G401 (cell line): ENCODE measurements at regions not wholly inside any gene's neighbourhood (a gene's known extent, or its start where the extent isn't known, plus 50 kb on each side); places are given as distances from the start of the nearest gene placed in this dataset.
A peak's percentile ranks its signal among the peaks of the same experiment; 100 is the strongest.

Experiments
- DNase-seq: peaks from one replicate; pipeline ENCODE4 v3.0.0-alpha.2; 2015; ENCODE audit warnings: low spot score
- in situ Hi-C: cut with HindIII; loops from 2 replicates; pipeline ENCODE4 v1.10.0; 2016; ENCODE audit warnings: low sequenced_read_pairs, mixed read lengths

DNA sequence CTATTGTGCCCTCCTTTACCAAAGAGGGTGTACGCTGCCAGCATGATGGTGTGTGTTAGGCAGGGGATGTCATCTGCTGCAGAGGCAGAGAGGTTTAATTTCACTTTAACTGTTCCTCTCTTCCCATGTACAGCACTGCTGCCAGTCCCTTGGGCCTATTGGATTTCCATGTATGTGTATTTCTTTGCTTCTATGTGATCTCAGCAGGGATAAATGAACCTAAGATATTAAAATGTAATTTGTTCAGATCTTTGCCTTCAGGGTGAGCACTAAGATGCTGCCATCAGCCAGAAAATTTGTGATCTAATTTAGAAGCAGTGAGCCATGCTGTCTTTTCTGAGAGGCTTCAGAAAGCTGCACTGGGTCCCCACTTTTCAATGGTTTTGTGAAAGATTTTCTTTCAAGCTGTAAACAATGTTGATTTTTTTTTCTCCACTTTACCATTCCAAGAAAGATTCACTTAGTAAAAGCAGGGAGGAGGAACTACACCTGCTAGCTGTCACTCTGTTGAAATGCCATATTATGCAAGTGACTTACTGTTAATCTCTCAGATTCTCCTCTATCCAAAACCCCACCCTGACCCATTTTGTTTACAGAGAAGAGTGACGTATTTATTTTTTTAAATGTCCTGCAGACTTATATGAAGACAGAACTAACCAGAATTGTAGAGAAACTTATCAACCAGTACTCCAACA, 261.9 kb downstream of the TBL1XR1 start:
- in situ Hi-C loops: no loop called here
- DNase-seq: no peak

DNA sequence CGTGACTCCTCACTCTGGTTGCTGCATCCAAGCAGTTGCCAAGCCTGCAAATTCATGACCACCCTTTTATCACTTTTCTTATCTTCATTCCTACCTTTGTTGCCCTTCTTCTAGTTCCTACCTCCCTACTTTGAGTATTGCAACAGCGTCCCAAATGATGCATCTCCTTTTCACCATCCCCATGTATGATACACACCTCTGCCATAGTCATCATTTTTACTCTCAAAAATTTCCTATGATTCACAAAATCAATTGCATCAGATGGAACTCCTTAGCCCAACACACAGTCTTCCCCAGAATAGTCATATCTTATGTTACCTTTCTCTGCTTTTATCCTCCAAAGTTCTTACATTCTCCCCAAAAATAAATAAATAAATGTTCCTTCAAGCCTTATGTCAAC, 262.6 kb downstream of the TBL1XR1 start:
- DNase-seq: no peak
- in situ Hi-C loops: no loop called here

DNA sequence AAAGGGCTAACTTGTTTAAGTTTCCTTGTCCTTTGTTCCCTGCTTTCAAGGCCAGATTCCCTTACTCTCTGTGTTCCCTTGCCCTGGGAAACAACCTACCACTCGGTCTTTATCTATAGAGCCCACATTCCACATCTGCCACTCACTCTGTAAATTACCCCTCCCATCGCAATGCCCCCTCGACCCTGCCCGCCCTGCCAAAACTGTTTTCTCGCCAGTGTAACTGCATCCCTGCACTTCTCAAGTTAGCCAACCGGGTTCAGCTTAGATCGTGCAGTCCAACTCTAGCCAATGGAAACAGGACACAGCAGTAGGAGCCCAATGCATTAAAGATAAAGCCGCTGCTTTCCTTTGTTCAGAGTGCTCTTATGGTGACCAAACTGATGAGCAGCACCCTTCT, 263.6 kb downstream of the TBL1XR1 start:
- in situ Hi-C loops: no loop called here

DNA sequence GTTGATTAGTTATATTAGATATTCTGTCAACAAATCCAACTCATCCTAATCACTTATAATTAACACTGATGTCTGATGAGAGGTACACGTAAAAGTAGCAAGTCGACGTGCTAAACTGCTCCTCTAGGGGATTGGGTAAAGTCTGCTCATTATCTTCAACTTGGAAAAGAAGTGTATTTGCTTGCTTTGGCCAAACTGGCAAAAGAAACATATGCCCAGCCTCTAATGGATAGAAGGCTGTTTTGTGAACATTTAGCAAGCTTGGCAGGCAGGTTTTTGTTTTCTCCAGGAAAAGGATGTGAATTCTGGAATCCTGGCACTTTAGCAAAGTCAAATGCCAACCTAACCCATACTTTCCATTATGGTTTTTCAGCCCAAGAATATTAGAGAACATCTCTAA, 264.8 kb downstream of the TBL1XR1 start:
- in situ Hi-C loops: no loop called here
- DNase-seq: peak; percentile 27

More for the DNA sequence above, 263.6 kb downstream of the TBL1XR1 start:
- no peak for DNase-seq

DNA sequence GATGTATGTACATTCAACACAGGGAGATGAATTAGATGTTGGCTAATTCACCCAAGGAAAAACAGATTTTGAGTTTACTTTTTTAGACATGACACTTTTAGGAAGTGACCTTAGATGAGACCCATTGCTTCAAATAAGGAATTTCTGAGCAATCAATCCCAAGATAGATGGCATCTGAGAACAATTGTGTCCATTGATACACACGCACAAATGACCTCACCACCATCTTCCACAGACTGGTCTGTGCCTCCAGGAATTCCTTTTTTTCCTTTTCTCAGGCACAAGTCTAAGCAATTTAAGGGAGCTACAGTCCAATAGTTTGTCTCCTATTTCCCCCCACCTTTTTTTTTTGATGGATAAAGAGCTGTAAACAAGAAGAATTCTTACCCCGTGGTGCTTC, 265.3 kb downstream of the TBL1XR1 start:
- in situ Hi-C loops: no loop called here
- no peak for DNase-seq

DNA sequence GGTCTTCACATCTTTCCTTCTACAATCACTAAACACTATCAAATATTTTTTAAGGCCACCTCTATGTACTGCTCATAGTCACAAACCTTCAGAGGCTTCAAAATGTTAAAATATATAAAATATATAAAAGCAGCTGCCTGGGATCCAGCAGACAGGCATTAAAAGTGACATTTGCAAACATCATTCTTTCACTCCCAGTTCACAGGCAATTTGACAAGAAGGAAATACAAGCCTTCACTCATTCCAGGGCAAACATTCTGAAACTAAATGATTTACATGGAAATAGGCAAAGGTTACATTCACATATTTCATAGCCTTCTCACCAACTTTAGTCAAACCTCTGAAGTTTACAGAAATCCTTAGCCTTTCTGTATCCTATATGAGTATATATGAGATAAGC, 266.3 kb downstream of the TBL1XR1 start:
- in situ Hi-C loops: no loop called here
- DNase-seq: no peak

DNA sequence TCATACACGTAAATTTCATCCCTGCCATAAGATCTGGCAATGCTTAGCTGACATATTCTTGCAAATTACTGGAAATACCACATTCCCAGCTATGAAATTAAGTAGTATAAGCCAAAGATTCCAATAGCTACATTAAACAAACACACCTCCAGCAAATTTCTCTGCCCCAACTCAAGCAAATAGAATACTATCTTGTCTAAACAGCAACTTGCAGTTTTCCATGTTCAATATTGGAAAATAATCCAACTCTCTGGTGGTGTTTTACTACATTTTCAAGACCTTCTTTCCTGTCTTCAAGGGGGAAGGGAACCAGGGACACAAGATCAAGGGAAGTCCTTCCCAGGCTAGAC, 268.7 kb downstream of the TBL1XR1 start:
- DNase-seq: no peak
- in situ Hi-C loops: no loop called here

DNA sequence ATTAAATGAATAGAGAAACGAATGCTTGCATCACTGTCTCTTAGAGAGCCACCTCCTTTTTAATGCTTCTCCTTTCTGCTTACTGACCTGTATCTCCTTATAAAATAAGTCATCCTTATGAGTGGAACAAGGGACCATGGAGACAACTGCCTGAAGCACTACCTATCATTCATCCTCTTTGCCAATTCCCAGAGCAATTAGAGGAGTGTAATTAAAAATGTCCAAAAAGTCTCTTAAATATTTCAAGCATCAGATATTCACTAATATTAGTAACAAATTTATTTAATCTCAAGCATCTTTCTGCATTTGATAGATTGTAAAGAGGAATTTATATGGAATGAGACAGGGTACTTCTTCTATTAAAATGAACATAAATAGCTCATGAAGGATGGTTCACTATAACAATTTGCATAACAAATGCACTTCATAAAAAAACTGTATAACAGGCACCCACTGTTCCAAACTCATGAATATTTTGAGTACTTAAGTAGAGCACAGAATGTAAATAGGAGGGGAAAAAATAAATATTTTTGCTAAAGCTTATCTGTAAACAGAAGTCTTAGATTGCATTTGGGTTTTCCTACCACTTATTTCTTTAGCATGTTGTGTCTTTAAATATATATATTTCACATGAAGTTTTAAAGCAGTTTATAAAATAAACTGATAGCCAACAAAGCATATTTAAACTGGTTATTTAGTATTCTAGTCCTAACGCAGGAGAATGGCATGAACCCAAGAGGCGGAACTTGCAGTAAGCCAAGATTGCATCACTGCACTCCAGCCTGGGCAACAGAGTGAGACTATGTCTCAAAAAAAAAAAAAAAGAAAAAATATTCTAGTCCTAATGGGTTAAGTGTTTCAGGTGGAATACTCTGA, 269.3 kb downstream of the TBL1XR1 start:
- no peak for DNase-seq
- in situ Hi-C loops: no loop called here

DNA sequence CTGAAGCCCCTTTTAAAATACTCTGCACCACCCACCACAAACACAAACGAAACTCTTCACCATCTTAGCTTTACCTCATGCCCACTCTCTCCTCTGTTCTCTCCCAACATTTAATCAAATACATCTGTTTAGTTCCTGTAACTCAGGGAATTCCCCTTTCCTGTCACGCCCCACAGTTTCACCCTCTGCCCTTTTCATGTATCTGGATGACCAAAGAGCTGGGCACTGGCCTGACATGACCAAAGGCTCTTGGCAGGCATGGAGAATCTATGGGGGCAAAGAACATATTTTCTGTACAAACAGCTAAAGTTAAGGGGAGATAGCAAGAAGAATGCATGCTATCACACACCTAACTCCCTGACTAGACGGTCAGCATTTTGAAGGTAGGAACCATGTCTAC, 270.0 kb downstream of the TBL1XR1 start:
- in situ Hi-C loops: no loop called here
- DNase-seq: no peak

DNA sequence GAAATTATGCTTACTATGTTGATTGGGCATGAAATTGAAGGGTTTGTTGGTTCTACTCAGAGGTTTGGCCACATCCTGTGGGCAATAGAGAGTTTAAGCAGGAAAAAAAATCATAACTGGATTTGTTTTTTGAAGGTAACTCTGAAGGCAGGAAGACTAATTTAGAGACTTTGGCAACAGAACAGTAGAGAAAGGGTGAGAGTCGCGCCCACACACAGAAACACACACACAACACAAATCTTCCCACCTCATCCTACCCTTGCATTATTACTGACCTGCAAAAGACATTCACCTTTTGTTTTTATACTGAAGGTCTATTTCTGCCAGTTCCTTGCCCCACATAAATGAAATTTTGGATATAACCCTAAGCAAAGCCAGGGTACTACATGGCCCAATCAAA, 270.6 kb downstream of the TBL1XR1 start:
- in situ Hi-C loops: no loop called here
- DNase-seq: no peak

DNA sequence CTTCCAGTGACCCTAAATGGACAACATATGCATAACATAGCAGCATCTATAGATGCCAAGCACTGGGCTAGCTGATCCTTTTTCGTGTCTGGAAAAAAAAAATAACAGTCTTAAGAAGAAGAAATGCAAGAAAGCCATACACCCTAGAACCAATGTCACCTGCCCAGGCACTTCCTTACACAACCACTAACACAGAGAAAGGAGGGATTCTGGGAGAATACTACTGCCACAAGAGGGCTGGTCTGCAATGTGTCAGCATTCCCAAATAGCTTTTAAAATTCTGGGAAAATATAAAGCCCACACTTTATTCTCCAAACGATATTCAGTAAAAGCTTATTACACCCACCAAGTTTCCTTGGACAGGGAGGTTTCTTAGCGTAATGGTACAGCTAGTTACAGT, 271.2 kb downstream of the TBL1XR1 start:
- in situ Hi-C loops: no loop called here
- no peak for DNase-seq

DNA sequence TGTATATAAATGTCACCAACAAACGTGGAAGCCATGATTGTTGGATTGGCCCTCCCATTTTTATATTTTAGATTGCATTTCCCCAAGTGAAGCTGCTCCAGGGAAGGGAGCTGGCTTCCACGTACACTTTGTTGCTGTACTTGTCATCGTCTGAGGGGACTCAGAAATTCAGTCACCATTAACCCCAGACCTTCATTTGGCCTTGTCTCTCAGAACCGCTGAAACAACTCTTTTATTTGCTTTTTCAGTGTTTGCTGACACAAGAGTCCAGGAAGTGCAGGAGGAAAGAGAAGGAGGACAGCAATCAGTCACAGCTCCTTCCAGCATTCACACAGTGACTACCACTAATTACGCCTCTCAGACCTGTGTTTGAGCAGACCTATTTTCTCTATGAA, 276.5 kb downstream of the TBL1XR1 start:
- in situ Hi-C loops: no loop called here
- DNase-seq: peak; percentile 46

DNA sequence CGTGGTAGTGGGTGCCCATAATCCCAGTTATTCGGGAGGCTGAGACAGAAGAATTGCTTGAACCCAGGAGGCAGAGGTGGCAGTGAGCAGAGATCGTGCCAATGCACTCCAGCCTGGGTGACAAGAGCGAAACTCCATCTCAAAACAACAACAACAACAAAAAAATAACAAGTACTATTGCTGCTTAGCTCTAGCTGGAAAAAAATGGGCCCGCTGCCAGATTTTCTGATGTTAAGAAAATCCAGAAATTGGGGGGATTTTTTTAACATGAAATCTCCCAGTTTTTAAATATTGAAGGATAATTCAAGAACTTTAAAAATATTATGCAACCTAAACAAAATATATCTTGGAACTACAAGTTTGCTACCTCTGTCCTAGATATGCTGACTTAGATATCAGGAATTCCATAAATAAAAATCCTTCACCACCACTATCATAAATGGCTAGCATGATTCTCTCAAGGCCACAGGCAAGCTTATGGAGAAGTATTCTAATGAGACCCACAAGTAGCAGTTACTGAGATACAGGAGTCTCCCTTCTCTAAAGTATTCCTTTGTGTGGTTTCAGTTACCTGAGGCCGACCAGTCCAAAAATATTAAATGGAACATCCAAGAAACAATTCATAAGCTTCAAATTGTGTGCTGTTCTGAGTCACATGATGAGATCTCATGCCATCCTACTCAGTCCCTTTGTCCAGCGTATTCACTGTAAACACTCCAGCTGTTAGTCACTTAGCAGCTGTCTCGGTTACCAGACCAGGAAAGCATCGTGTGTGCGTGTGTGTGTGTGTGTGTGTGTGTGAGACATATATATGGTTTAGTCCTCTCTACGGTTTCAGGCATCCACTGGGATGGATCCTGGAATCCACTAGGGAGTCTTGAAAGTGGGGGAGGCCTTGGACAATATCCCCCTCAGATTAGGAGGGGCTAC, 277.2 kb downstream of the TBL1XR1 start:
- in situ Hi-C loops: no loop called here
- DNase-seq: no peak

DNA sequence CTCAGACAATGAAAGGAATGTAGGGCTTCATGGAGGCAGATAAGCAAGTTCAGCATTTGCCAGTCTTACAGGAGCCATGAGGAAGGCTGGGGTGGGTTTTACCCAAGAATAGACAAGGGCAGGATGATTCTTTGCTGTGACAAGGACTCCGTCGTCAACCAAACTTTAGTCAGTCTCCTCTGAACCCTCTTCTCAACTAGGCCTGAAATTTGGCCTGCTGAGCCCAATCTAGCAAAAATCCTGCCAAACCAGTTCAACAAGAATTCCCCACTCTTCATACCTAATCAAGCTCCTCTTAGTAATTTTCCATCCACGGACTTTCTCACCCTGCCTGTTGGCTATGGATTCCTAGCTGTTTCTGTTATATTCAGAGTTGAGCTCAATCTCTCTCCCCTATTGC, 280.5 kb downstream of the TBL1XR1 start:
- in situ Hi-C loops: no loop called here

DNA sequence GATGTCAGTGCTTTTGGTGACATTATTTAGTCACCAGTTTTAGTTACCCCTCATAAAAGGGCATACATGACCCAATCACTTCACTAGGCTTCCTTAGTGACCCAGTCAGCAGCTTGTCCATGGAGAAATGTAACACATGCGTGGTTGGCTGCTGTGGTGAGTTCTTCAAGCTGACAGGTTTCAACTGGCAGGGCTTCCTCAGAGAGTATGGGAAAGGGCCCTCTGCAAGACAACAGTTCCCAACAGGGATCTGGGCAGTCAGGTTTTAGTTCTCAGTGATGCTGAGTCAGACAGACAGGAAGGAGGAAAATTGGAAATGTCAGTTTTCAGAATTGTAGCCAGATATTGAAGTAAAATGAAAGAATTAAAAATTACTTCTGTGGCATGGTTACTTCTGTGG, 282.5 kb downstream of the TBL1XR1 start:
- in situ Hi-C loops: no loop called here

More for the DNA sequence above, 280.5 kb downstream of the TBL1XR1 start:
- no peak for DNase-seq

DNA sequence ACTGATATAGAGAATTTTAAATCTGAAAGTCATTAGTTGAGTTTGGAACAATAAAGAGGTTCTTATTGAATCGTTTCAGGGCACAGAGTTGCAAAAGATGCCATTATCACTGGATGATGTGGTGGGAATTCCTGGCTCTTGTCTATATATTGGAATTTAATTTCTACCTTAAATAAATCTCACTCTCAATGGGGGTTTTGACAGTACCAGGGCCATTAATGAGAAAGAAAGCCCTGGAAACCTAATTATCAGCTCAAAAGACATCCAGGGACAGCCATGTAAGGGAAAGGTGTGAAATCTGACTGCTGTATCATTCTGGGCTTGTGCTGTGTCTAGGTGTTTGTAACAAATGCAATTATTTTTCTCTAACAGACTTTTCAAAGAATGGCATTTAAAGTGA, 285.7 kb downstream of the TBL1XR1 start:
- in situ Hi-C loops: no loop called here
- no peak for DNase-seq

More for the DNA sequence above, 282.5 kb downstream of the TBL1XR1 start:
- no peak for DNase-seq

DNA sequence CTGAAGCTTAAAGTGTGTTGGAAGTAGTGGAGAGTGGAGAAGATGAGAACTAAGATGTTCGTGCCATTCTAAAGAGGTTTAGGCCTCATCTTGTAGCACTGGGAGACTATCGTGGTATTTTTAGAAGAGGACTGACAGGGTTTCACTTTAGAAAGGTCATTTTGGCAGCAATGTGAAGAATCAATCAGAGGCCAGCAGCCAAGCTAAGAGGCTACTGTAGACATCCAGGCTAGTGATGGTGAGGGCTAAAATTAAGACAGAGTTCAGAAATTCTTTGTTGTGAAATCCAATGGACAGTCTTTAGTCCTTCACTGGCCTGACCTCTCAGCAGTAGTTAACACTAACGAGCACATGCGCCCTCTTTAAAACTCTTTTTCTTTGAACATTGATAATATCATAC, 288.2 kb downstream of the TBL1XR1 start:
- DNase-seq: no peak
- in situ Hi-C loops: no loop called here

DNA sequence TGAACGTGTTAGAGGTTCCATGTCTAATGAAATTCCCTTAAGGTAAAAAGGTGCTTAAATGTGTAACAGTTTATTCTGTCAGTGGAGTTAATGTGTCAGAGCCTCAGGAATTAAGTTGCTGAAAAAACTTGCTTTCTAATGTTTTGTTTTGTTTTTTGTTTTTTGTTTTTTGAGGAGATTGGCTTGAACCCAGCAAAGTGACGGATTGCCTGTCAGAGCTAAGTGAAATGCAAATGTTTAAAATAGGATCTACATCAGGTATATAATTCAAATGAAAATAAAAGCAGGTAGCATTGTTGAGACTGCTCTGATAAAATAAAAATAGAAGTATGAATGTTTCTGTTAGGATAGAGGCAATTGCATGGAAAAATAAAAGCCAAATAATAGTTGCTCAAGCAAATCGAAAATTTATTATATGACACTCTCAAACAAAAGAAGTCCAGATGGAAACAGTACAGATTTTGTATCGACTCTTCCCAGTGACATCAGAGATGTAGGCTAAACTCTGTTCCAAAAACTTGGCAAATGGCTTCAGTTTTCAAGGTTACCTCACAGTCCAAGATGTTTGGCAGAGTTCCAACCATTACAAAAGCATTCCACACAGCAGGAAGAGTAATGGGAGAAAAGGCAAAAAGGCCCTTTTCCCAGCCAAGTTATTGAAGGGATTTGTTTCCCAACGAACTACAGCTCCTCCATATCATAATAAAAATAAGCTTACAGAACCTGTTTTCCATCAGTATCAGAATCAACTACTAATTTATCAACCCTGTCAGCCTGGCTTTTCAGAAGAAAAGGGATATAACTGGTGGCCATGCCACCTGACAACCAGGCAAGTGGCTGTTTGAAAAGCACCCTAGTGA, 291.0 kb downstream of the TBL1XR1 start:
- in situ Hi-C loops: no loop called here
- DNase-seq: peak; percentile 49

DNA sequence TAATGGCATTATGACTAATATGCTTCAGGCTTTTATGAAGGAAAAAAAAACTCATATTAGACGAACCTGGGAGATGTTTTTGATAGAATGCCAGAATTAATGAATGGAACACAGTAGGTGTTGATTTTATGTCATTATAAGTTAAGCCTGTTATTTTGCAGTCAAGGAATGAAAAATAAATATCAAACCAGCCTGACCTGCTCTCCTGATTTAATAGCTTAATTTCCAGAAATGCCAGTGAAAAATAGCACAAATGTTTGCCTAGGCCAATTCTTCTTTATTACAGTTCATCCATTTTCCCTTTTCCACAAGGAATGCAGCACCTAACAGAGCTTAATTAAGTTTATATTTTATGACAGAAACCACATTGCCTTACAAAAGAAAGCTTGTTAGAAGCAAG, 292.0 kb downstream of the TBL1XR1 start:
- DNase-seq: no peak
- in situ Hi-C loops: no loop called here
